H1 (cell line): ENCODE measurements at regions not wholly inside any gene's neighbourhood (a gene's known extent, or its start where the extent isn't known, plus 50 kb on each side); places are given as distances from the start of the nearest gene placed in this dataset.

Experiments used
- CTCF ChIA-PET: fragments of 300-600 bp; sonication (Branson Sonifier 250); formaldehyde crosslinking; loops from one replicate; lab custom pipeline; 2021; ENCODE audit not compliant: partially characterized antibody; lab: Charles Lee
- POLR2A ChIA-PET: fragments of 300-600 bp; sonication (Branson Sonifier 250); formaldehyde crosslinking; loops from one replicate; lab custom pipeline; 2021; ENCODE audit warnings: inconsistent platforms; ENCODE audit not compliant: partially characterized antibody; lab: Charles Lee
- DNase-seq, 2 experiments: peaks; one replicate each; pipeline versions ENCODE4 v3.0.0 to v3.0.0-alpha.2; 2010 to 2022; ENCODE audit warnings: low spot score in 2 of 2, low read depth in 1 of 2, mixed read lengths in 1 of 2
- FAIRE-seq: peaks from 2 replicates; lab custom pipeline; 2011; peaks lifted over from hg19 to GRCh38; lab: Jason Lieb, UNC
- H2AFZ ChIP-seq: 2 replicates; pipeline ENCODE4 v1.8.1; 2012; ENCODE audit warnings: low read length, inconsistent platforms
- H2AK5ac ChIP-seq: 2 replicates; pipeline ENCODE4 v1.6.1; 2013; ENCODE audit warnings: low read depth, low read length
- H2BK120ac ChIP-seq: replicated peaks from 2 replicates; pipeline ENCODE3; 2013; ENCODE audit warnings: low read depth, low read length, inconsistent platforms
- H2BK12ac ChIP-seq: 2 replicates; pipeline ENCODE4 v1.6.1; 2013; ENCODE audit warnings: low read depth, low read length
- H2BK15ac ChIP-seq: 2 replicates; pipeline ENCODE4 v1.6.1; 2013; ENCODE audit warnings: low read length
- H2BK20ac ChIP-seq: 2 replicates; pipeline ENCODE4 v1.6.1; 2013; ENCODE audit warnings: low read length
- H2BK5ac ChIP-seq: 2 replicates; pipeline ENCODE4 v1.6.1; 2013; ENCODE audit warnings: low read depth, low read length
- H3K14ac ChIP-seq: 2 replicates; pipeline ENCODE4 v1.6.1; 2013; ENCODE audit warnings: inconsistent platforms; ENCODE audit not compliant: insufficient read length
- H3K18ac ChIP-seq: 2 replicates; pipeline ENCODE4 v1.6.1; 2013; ENCODE audit warnings: low read length; ENCODE audit errors: extremely low read depth
- H3K23ac ChIP-seq: 2 replicates; pipeline ENCODE4 v1.6.1; 2013; ENCODE audit warnings: inconsistent platforms; ENCODE audit not compliant: insufficient read length
- H3K23me2 ChIP-seq: 2 replicates; pipeline ENCODE4 v1.6.1; 2013; ENCODE audit warnings: low read depth, low read length
- H3K27ac ChIP-seq: 2 replicates; pipeline ENCODE4 v1.6.1; 2011; ENCODE audit warnings: low read depth, low read length, inconsistent platforms
- H3K27me3 ChIP-seq, 4 experiments: replicated peaks in 1 of 4; 1 replicate in 1 of 4; 2 replicates in 3 of 4; pipeline versions ENCODE4 v1.6.1 to v1.8.1; 2011 to 2013; ENCODE audit warnings: low read length in 3 of 4, mild to moderate bottlenecking in 3 of 4, inconsistent platforms in 2 of 4, mixed read lengths in 2 of 4, moderate library complexity in 1 of 4; ENCODE audit not compliant: control insufficient read depth in 3 of 4, insufficient read depth in 3 of 4; ENCODE audit errors: extremely low read depth in 1 of 4
- H3K36me3 ChIP-seq, 4 experiments: 2 replicates each; pipeline versions ENCODE4 v1.6.1 to v1.8.1; 2011 to 2013; ENCODE audit warnings: mild to moderate bottlenecking in 4 of 4, low read length in 3 of 4, moderate library complexity in 2 of 4, control low read depth in 1 of 4, inconsistent platforms in 1 of 4; ENCODE audit not compliant: insufficient read depth in 4 of 4, control insufficient read depth in 2 of 4
- H3K4ac ChIP-seq: replicated peaks from 2 replicates; pipeline ENCODE3; 2013; ENCODE audit warnings: low read length, low read depth, mixed read lengths, inconsistent platforms; ENCODE audit not compliant: insufficient read length
- H3K4me1 ChIP-seq, 4 experiments: replicated peaks in 1 of 4; 1 replicate in 1 of 4; 2 replicates in 3 of 4; pipeline versions ENCODE4 v1.6.1 to v1.8.1; 2011 to 2013; ENCODE audit warnings: low read length in 3 of 4, inconsistent platforms in 2 of 4, mixed read lengths in 1 of 4; ENCODE audit not compliant: insufficient read depth in 4 of 4, control insufficient read depth in 3 of 4
- H3K4me2 ChIP-seq, 2 experiments: 2 replicates each; pipeline versions ENCODE4 v1.6.1 to v1.8.1; 2011 to 2013; ENCODE audit warnings: low read depth in 2 of 2, low read length in 2 of 2, control low read depth in 1 of 2, inconsistent platforms in 1 of 2, mild to moderate bottlenecking in 1 of 2; ENCODE audit not compliant: insufficient read depth in 1 of 2
- H3K4me3 ChIP-seq, 4 experiments: fragments of 200-600, 300-600 bp in 1 of 4; sonication (generic), shearing (Covaris generic), sonication (Bioruptor Twin) in 1 of 4; 2 replicates each; pipeline versions ENCODE4 v1.5.1 to v1.8.1; 2011 to 2016; ENCODE audit warnings: low read length in 4 of 4, low read depth in 3 of 4, control low read depth in 2 of 4, inconsistent platforms in 2 of 4, mild to moderate bottlenecking in 2 of 4, mixed read lengths in 1 of 4, moderate library complexity in 1 of 4; ENCODE audit not compliant: insufficient read depth in 2 of 4; ENCODE audit errors: extremely low read depth in 1 of 4
- H3K56ac ChIP-seq: replicated peaks from 2 replicates; pipeline ENCODE3; 2013; ENCODE audit warnings: low read depth, mild to moderate bottlenecking, mixed read lengths, low read length, inconsistent platforms; ENCODE audit not compliant: insufficient read length
- H3K79me1 ChIP-seq: 2 replicates; pipeline ENCODE4 v1.6.1; 2013; ENCODE audit warnings: low read depth, low read length, control low read depth
- H3K79me2 ChIP-seq, 2 experiments: 2 replicates each; pipeline versions ENCODE4 v1.6.1 to v1.8.1; 2012 to 2013; ENCODE audit warnings: low read length in 2 of 2, mild to moderate bottlenecking in 2 of 2, inconsistent platforms in 1 of 2; ENCODE audit not compliant: insufficient read depth in 2 of 2, control insufficient read depth in 1 of 2
- H3K9ac ChIP-seq, 4 experiments: replicated peaks in 1 of 4; 1 replicate in 1 of 4; 2 replicates in 3 of 4; pipeline versions ENCODE4 v1.6.1 to v1.8.1; 2011 to 2013; ENCODE audit warnings: low read depth in 3 of 4, low read length in 3 of 4, control low read depth in 2 of 4, mild to moderate bottlenecking in 2 of 4, moderate library complexity in 2 of 4, inconsistent platforms in 1 of 4; ENCODE audit errors: extremely low read depth in 1 of 4
- H3K9me3 ChIP-seq, 2 experiments: 2 replicates each; pipeline versions ENCODE4 v1.6.1 to v1.8.1; 2012 to 2013; ENCODE audit warnings: mild to moderate bottlenecking in 2 of 2, moderate library complexity in 2 of 2, control low read depth in 1 of 2, inconsistent platforms in 1 of 2, low read depth in 1 of 2, low read length in 1 of 2, mixed read lengths in 1 of 2; ENCODE audit not compliant: insufficient read depth in 2 of 2
- H4K20me1 ChIP-seq, 2 experiments: replicated peaks in 1 of 2; 2 replicates each; pipeline versions ENCODE3 to v1.8.1; 2011 to 2013; ENCODE audit warnings: inconsistent platforms in 2 of 2, low read length in 2 of 2, mild to moderate bottlenecking in 1 of 2; ENCODE audit not compliant: insufficient read depth in 2 of 2, control insufficient read depth in 1 of 2
- H4K5ac ChIP-seq: 2 replicates; pipeline ENCODE4 v1.6.1; 2013; ENCODE audit warnings: low read length, low read depth, mixed read lengths, inconsistent platforms; ENCODE audit not compliant: insufficient read length
- H4K8ac ChIP-seq: 2 replicates; pipeline ENCODE4 v1.8.0; 2013; ENCODE audit warnings: mild to moderate bottlenecking, moderate library complexity, low read length, inconsistent platforms; ENCODE audit not compliant: insufficient read depth; ENCODE audit errors: extremely low read depth
- H4K91ac ChIP-seq: replicated peaks from 2 replicates; pipeline ENCODE3; 2013; ENCODE audit warnings: low read length, mixed read lengths, inconsistent platforms; ENCODE audit not compliant: insufficient read length
- ASH2L ChIP-seq: fragments of 200-600, 300-600 bp; sonication (generic); IDR thresholded peaks from one replicate; pipeline ENCODE4 v1.7.1; 2017; ENCODE audit warnings: low read length
- SP1 ChIP-seq: IDR thresholded peaks from 2 replicates; pipeline ENCODE4 v1.6.1; 2011; ENCODE audit warnings: low read depth, low read length

- Histone ChIP-seq H2BK15ac (no peak overlapping the region), H3K18ac (no peak overlapping the region), H4K20me1 (no peaks in the 10 kb centered on the region), H3K79me2 (no peaks in the 10 kb centered on the region), H4K8ac (no peak overlapping the region), H3K23me2 (no peaks in the 10 kb centered on the region), H3K79me1 (no peaks in the 10 kb centered on the region), H2AK5ac (no peak overlapping the region), H2BK120ac (no peak overlapping the region), H3K4me3 (no peak overlapping the region), H2BK12ac (no peak overlapping the region), H3K9ac (no peak overlapping the region), H3K4ac (no peak overlapping the region), H2AFZ (no peak overlapping the region), H4K5ac (no peak overlapping the region), H3K14ac (no peak overlapping the region), H2BK20ac (no peak overlapping the region), H2BK5ac (no peak overlapping the region), H3K27ac (no peak overlapping the region), H3K9me3 (no peaks in the 10 kb centered on the region), H3K4me1 (no peaks in the 10 kb centered on the region), H3K23ac (no peak overlapping the region), H3K56ac (no peak overlapping the region), H3K36me3 (no peaks in the 10 kb centered on the region), H3K4me2 (no peak overlapping the region), H3K27me3 (no peaks in the 10 kb centered on the region), H4K91ac (no peak overlapping the region)
- DNase-seq (no peak), FAIRE-seq (no peak)
- CTCF ChIA-PET, result interaction anchor here (0.7 to 1.1 kb wide), 2 partner anchors 11 to 402 kb away, joined by 3 to 6 read pairs; no protein-coding TSS in a partner anchor
- POLR2A ChIA-PET, result no interaction called here
- TF ChIP-seq ASH2L, result no peak
- no peak for TF ChIP-seq SP1
These were observed 767.8 kb downstream of the TFAP2A start for GRCh38 chr6:9647071-9647445.
